Keratinocyte (primary cell): ENCODE measurements at regions not wholly inside any gene's neighbourhood (a gene's known extent, or its start where the extent isn't known, plus 50 kb on each side); places are given as distances from the start of the nearest gene placed in this dataset.

ENCODE experiments used
- DNase-seq: peaks from one replicate; pipeline ENCODE4 v3.0.0-alpha.2; 2011; ENCODE audit warnings: low read depth, missing footprints, low spot score
- FAIRE-seq: peaks from 2 replicates; lab custom pipeline; 2011; peaks lifted over from hg19 to GRCh38; lab: Jason Lieb, UNC
- H2AFZ ChIP-seq: 2 replicates; pipeline ENCODE4 v1.6.0; 2012; ENCODE audit warnings: low read length, control low read depth, inconsistent platforms; ENCODE audit not compliant: control insufficient read depth
- H3K27ac ChIP-seq: 2 replicates; pipeline ENCODE4 v1.5.1; 2011; ENCODE audit warnings: low read length; ENCODE audit not compliant: control insufficient read depth, insufficient read depth
- H3K27me3 ChIP-seq: 3 replicates; pipeline ENCODE4 v1.6.0; 2011; ENCODE audit warnings: low read length; ENCODE audit not compliant: control insufficient read depth, insufficient read depth; ENCODE audit errors: extremely low read depth
- H3K36me3 ChIP-seq, 2 experiments: 2 replicates in 1 of 2; 3 replicates in 1 of 2; pipeline ENCODE4 v1.5.1; 2011; ENCODE audit warnings: low read length in 2 of 2, mild to moderate bottlenecking in 1 of 2; ENCODE audit not compliant: control insufficient read depth in 2 of 2, insufficient read depth in 2 of 2; ENCODE audit errors: extremely low read depth in 1 of 2
- H3K4me1 ChIP-seq: 3 replicates; pipeline ENCODE4 v1.5.1; 2011; ENCODE audit warnings: low read length; ENCODE audit not compliant: control insufficient read depth, insufficient read depth; ENCODE audit errors: extremely low read depth
- H3K4me2 ChIP-seq: 3 replicates; pipeline ENCODE4 v1.6.0; 2011; ENCODE audit warnings: low read depth, low read length; ENCODE audit not compliant: control insufficient read depth, insufficient read depth; ENCODE audit errors: extremely low read depth
- H3K4me3 ChIP-seq, 3 experiments: fragments of 200-600 bp in 1 of 3; sonication (generic) in 1 of 3; 2 replicates in 2 of 3; 3 replicates in 1 of 3; pipeline ENCODE4 v1.5.1; 2011 to 2016; ENCODE audit warnings: low read length in 3 of 3, mild to moderate bottlenecking in 3 of 3, control low read depth in 2 of 3, inconsistent platforms in 1 of 3, low read depth in 1 of 3, mixed read lengths in 1 of 3, mixed run types in 1 of 3, moderate library complexity in 1 of 3; ENCODE audit not compliant: control insufficient read depth in 2 of 3, insufficient read depth in 2 of 3; ENCODE audit errors: extremely low read depth in 1 of 3
- H3K79me2 ChIP-seq: 2 replicates; pipeline ENCODE4 v1.6.0; 2012; ENCODE audit warnings: low read length; ENCODE audit not compliant: control insufficient read depth, insufficient read depth
- H3K9ac ChIP-seq: 3 replicates; pipeline ENCODE4 v1.6.0; 2011; ENCODE audit warnings: low read length; ENCODE audit not compliant: control insufficient read depth, insufficient read depth; ENCODE audit errors: extremely low read depth
- H3K9me1 ChIP-seq: 3 replicates; pipeline ENCODE4 v1.6.0; 2011; ENCODE audit warnings: low read length; ENCODE audit not compliant: control insufficient read depth, insufficient read depth; ENCODE audit errors: extremely low read depth
- H3K9me3 ChIP-seq: 2 replicates; pipeline ENCODE4 v1.5.1; 2012; ENCODE audit warnings: low read depth, low read length; ENCODE audit not compliant: control insufficient read depth
- H4K20me1 ChIP-seq: 3 replicates; pipeline ENCODE4 v1.6.0; 2011; ENCODE audit warnings: low read length; ENCODE audit not compliant: control insufficient read depth, insufficient read depth; ENCODE audit errors: extremely low read depth
- CTCF ChIP-seq, 3 experiments: IDR thresholded peaks in 1 of 3; conservative IDR thresholded peaks in 1 of 3; optimal IDR thresholded peaks in 1 of 3; 2 replicates in 2 of 3; 3 replicates in 1 of 3; pipeline versions ENCODE3 to v1.5.1; 2011; ENCODE audit warnings: low read length in 3 of 3, mild to moderate bottlenecking in 3 of 3, moderate library complexity in 2 of 3, control low read depth in 1 of 3, inconsistent platforms in 1 of 3; ENCODE audit not compliant: insufficient read depth in 2 of 3; ENCODE audit errors: extremely low read depth in 1 of 3
- EZH2 ChIP-seq: IDR thresholded peaks from one replicate; pipeline ENCODE4 v1.6.1; 2012; ENCODE audit warnings: inconsistent platforms, mild to moderate bottlenecking, low read length, moderate library complexity
- dilution Hi-C: fragments of 300-500 bp; cut with MboI; formaldehyde crosslinking; loops from one replicate; pipeline ENCODE4 v1.7.0; 2020; ENCODE audit warnings: low sequenced_read_pairs; ENCODE audit not compliant: extremely low pct_ligation_motif_present

GRCh38 chr14:83905157-83905556 is 1624.8 kb upstream of the FLRT2 start:
- Histone ChIP-seq H3K9me1 (no peaks in the 10 kb centered on the region), H3K9ac (no peak overlapping the region), H3K4me2 (no peak overlapping the region), H4K20me1 (no peaks in the 10 kb centered on the region), H3K9me3 (no peaks in the 10 kb centered on the region), H3K27me3 (no peaks in the 10 kb centered on the region), H3K27ac (no peak overlapping the region), H3K79me2 (no peaks in the 10 kb centered on the region), H3K4me3 (no peak overlapping the region), H3K36me3 (no peaks in the 10 kb centered on the region), H2AFZ (no peak overlapping the region), H3K4me1 (no peaks in the 10 kb centered on the region)
- TF ChIP-seq EZH2 (no peak), CTCF (optimal IDR thresholded peaks at IDR 0.05 in 1 of 3, IDR thresholded peaks at IDR 0.05 in 1 of 3, conservative IDR thresholded peaks at IDR 0.05 in 1 of 3; ENCODE audit: extremely low read depth in 1 of 3, insufficient read depth in 2 of 3, low read length in 3 of 3) (no peak)
- no peak for FAIRE-seq
- dilution Hi-C loops, result no loop called here
- no peak for DNase-seq

DNA sequence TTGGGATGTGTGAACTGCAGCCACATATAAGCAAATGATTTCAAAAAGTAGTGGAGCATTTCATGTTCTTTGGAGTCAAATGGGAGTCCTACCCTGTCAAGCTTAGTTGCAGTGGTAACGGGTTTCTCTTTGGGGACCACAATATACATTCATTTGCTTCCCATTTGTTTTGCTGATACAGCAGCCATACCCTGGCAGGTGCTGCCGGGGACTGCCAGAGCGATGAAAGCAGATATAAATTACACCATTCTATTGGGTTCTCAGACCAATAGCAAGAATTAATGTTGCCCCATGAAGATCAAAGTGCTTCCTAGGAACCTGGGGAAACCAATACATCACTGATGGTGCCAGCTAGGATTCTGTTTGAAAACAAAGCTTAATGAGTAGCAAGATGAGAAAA is 1621.5 kb upstream of the FLRT2 start:
- Histone ChIP-seq H4K20me1 (no peaks in the 10 kb centered on the region), H3K9ac (no peak overlapping the region), H3K4me3 (no peak overlapping the region), H3K9me3 (no peaks in the 10 kb centered on the region), H3K27ac (no peak overlapping the region), H3K27me3 (no peaks in the 10 kb centered on the region), H3K4me2 (no peak overlapping the region), H3K36me3 (no peaks in the 10 kb centered on the region), H3K9me1 (no peaks in the 10 kb centered on the region), H3K79me2 (no peaks in the 10 kb centered on the region), H2AFZ (no peak overlapping the region), H3K4me1 (no peaks in the 10 kb centered on the region)
- no peak for DNase-seq
- TF ChIP-seq EZH2 (no peak), CTCF (optimal IDR thresholded peaks at IDR 0.05 in 1 of 3, IDR thresholded peaks at IDR 0.05 in 1 of 3, conservative IDR thresholded peaks at IDR 0.05 in 1 of 3; ENCODE audit: extremely low read depth in 1 of 3, insufficient read depth in 2 of 3, low read length in 3 of 3) (no peak)
- no peak for FAIRE-seq
- dilution Hi-C loops, result no loop called here
